ENCODE measurements at regions not wholly inside any gene's neighbourhood (a gene's known extent, or its start where the extent isn't known, plus 50 kb on each side); places are given as distances from the start of the nearest gene placed in this dataset.

DNA sequence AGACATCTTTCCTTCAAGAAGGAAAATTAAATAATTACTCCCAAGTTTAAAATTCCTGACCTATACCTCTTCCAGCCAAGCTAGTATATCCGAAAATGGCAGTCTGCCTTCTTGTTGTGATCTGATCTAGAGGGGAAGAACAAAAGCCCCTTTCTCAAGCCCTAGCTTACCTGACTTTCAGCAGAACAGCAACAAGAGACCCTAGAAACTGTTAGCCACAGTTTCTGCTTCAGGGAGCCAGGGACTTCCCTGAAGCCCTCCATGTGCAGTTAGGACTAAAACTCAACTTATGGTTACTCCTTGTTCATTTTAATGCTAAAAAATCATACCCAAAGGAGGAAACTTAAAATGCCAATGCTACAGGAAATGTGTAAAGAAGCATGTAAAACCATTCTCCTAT is 366.7 kb upstream of the CTNND2 start:
- no peaks in the 10 kb centered on the region for H3K9me3 ChIP-seq (ENCODE audit: insufficient read depth in 2 of 2, low read depth in 1 of 2, low read length in 1 of 2)
- H3K4me3 ChIP-seq (ENCODE audit: extremely low read depth in 1 of 4, insufficient read depth in 2 of 4, low read depth in 3 of 4, low read length in 4 of 4) = no peak overlapping the region
- H4K5ac ChIP-seq (ENCODE audit: insufficient read length, low read depth, low read length) = no peak overlapping the region
- H3K4me2 ChIP-seq (ENCODE audit: insufficient read depth in 1 of 2, low read depth in 2 of 2, low read length in 2 of 2) = no peak overlapping the region
- FAIRE-seq = no peak
- H3K23me2 ChIP-seq (ENCODE audit: low read depth, low read length) = no peaks in the 10 kb centered on the region
- H4K91ac ChIP-seq (replicated peaks; ENCODE audit: insufficient read length, low read length) = no peak overlapping the region
- no peaks in the 10 kb centered on the region for H3K79me2 ChIP-seq (ENCODE audit: control insufficient read depth in 1 of 2, insufficient read depth in 2 of 2, low read length in 2 of 2)
- H3K4me1 ChIP-seq (replicated peaks in 1 of 4; ENCODE audit: control insufficient read depth in 3 of 4, insufficient read depth in 4 of 4, low read length in 3 of 4) = no peaks in the 10 kb centered on the region; a peak in 1 of 7 replicates
- H2BK15ac ChIP-seq (ENCODE audit: low read length) = no peak overlapping the region
- H3K27me3 ChIP-seq (replicated peaks in 1 of 4; ENCODE audit: control insufficient read depth in 3 of 4, extremely low read depth in 1 of 4, insufficient read depth in 3 of 4, low read length in 3 of 4) = no peaks in the 10 kb centered on the region
- H2BK20ac ChIP-seq (ENCODE audit: low read length) = no peak overlapping the region
- H3K36me3 ChIP-seq (ENCODE audit: control insufficient read depth in 2 of 4, insufficient read depth in 4 of 4, low read length in 3 of 4) = no peaks in the 10 kb centered on the region
- H2BK120ac ChIP-seq (replicated peaks; ENCODE audit: low read depth, low read length) = no peak overlapping the region
- ChIA-PET POLR2A (ENCODE audit: partially characterized antibody) (no interaction called here), CTCF (ENCODE audit: partially characterized antibody) (no interaction called here)
- H3K27ac ChIP-seq (ENCODE audit: low read depth, low read length) = no peak overlapping the region
- H3K4ac ChIP-seq (replicated peaks; ENCODE audit: insufficient read length, low read depth, low read length) = no peak overlapping the region
- no peak overlapping the region for H3K23ac ChIP-seq (ENCODE audit: insufficient read length)
- DNase-seq (ENCODE audit: low read depth in 1 of 2, low spot score in 2 of 2) = no peak
- H3K9ac ChIP-seq (replicated peaks in 1 of 4; ENCODE audit: extremely low read depth in 1 of 4, low read depth in 3 of 4, low read length in 3 of 4) = no peak overlapping the region
- H3K18ac ChIP-seq (ENCODE audit: extremely low read depth, low read length) = no peak overlapping the region
- H4K20me1 ChIP-seq (replicated peaks in 1 of 2; ENCODE audit: control insufficient read depth in 1 of 2, insufficient read depth in 2 of 2, low read length in 2 of 2) = no peaks in the 10 kb centered on the region
- WGBS, 2 experiments (ENCODE audit: extremely low coverage in 1 of 2, insufficient coverage in 1 of 2, insufficient read length in 1 of 2, insufficient replicate concordance in 2 of 2, low coverage in 1 of 2, low lambda C conversion rate in 2 of 2, missing lambda C conversion rate in 1 of 2) = 86% methylated on average over 1 of the region's 1 CpG; no CpG with 5 or more reads in 1 of the 2 experiments
- H2BK12ac ChIP-seq (ENCODE audit: low read depth, low read length) = no peak overlapping the region
- peak overlapping the region; percentile 84 for H2AFZ ChIP-seq (ENCODE audit: low read length)
- H2BK5ac ChIP-seq (ENCODE audit: low read depth, low read length) = no peak overlapping the region
- no peak overlapping the region for H3K14ac ChIP-seq (ENCODE audit: insufficient read length)
- no peak overlapping the region for H4K8ac ChIP-seq (ENCODE audit: extremely low read depth, insufficient read depth, low read length)
- TF ChIP-seq RBBP5 (IDR thresholded peaks at IDR 0.05; ENCODE audit: borderline replicate concordance, low read depth, low read length) (no peak), HDAC2 (IDR thresholded peaks at IDR 0.05; ENCODE audit: borderline replicate concordance in 1 of 2, low read depth in 2 of 2, low read length in 2 of 2) (no peak)
- H3K79me1 ChIP-seq (ENCODE audit: low read depth, low read length) = no peaks in the 10 kb centered on the region
- H2AK5ac ChIP-seq (ENCODE audit: low read depth, low read length) = no peak overlapping the region
- H3K56ac ChIP-seq (replicated peaks; ENCODE audit: insufficient read length, low read depth, low read length) = no peak overlapping the region

Data from H1 (cell line).